ENCODE measurements at regions not wholly inside any gene's neighbourhood (a gene's known extent, or its start where the extent isn't known, plus 50 kb on each side); places are given as distances from the start of the nearest gene placed in this dataset.

GRCh38 chr2:215607766-215608165, 171.9 kb upstream of the FN1 start:
- no peak for TF ChIP-seq PCBP2 (optimal IDR thresholded peaks at IDR 0.05; ENCODE audit: low read depth, low read length, poor library complexity, severe bottlenecking)
- TF ChIP-seq, protein P1, sequence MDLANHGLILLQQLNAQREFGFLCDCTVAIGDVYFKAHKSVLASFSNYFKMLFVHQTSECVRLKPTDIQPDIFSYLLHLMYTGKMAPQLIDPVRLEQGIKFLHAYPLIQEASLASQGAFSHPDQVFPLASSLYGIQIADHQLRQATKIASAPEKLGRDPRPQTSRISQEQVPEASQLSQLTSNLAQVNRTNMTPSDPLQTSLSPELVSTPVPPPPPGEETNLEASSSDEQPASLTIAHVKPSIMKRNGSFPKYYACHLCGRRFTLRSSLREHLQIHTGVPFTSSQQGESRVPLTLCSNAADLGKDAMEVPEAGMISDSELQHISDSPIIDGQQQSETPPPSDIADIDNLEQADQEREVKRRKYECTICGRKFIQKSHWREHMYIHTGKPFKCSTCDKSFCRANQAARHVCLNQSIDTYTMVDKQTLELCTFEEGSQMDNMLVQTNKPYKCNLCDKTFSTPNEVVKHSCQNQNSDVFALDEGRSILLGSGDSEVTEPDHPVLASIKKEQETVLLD (CRISPR knock-in tag; IDR thresholded peaks at IDR 0.05; ENCODE audit: low read depth), result no peak
- TF ChIP-seq ZBTB7B (CRISPR knock-in tag; IDR thresholded peaks at IDR 0.05), result no peak

Data from HepG2 (cell line).